Neural crest cell (in vitro differentiated cells): ENCODE measurements at regions not wholly inside any gene's neighbourhood (a gene's known extent, or its start where the extent isn't known, plus 50 kb on each side); places are given as distances from the start of the nearest gene placed in this dataset.
"Not testable (repeated sequence)": the region's sequence is repeated elsewhere in the genome, so short reads cannot be mapped to it uniquely, and the experiment has no call there.

Source experiments
- DNase-seq: peaks from one replicate; pipeline ENCODE4 v3.0.0; 2021; ENCODE audit warnings: low read depth, mixed read lengths, low spot score
- H3K27ac Mint-ChIP-seq: one replicate; pipeline ENCODE4 v1.8.0; 2021; ENCODE audit warnings: mild to moderate bottlenecking, mixed read lengths; ENCODE audit not compliant: unreplicated experiment
- H3K27me3 Mint-ChIP-seq: 2 replicates; pipeline ENCODE4 v1.8.0; 2021; ENCODE audit warnings: low read depth, mild to moderate bottlenecking, mixed read lengths
- H3K36me3 Mint-ChIP-seq: 2 replicates; pipeline ENCODE4 v1.8.0; 2021; ENCODE audit warnings: low read depth, mild to moderate bottlenecking, mixed read lengths
- H3K4me1 Mint-ChIP-seq: 2 replicates; pipeline ENCODE4 v1.8.0; 2021; ENCODE audit warnings: mixed read lengths
- H3K4me3 Mint-ChIP-seq: one replicate; pipeline ENCODE4 v1.8.0; 2021; ENCODE audit warnings: mild to moderate bottlenecking, mixed read lengths
- H3K9me3 Mint-ChIP-seq: 2 replicates; pipeline ENCODE4 v1.8.0; 2021; ENCODE audit warnings: mixed read lengths
- TF ChIP-seq, protein P1 (sequence below): fragments of 200-600 bp; sonication (generic); conservative IDR thresholded peaks from 2 replicates; pipeline ENCODE4 v1.5.0; 2021; ENCODE audit warnings: antibody characterized with exemption, mild to moderate bottlenecking

DNA sequence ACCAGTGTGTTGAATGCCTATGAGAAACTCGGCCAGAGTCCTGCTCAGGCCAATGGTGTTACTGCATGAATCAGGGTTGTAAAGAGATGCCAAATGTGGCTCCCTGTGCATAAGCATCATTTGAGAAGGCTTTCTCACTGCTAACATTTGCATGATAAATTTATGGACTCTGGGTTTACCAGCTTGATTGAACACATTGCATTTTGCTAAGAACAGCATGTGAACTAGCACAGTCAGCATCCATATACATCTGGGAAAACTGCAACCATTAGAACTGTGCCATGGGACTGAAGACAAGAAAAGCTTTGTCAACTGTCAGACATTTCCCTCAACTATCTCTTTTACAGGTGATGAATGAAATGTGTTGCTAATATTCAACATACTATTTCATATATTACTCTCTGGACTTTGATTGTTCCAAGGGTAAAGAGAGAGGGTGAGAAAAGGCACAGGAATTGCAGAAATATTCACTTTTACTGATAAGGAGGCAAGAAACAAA lies 1427.4 kb upstream of the ADGRL3 start:
- DNase-seq, result no peak
- Mint-ChIP-seq H3K36me3 (no peaks in the 10 kb centered on the region), H3K27ac (no peak overlapping the region), H3K4me1 (no peaks in the 10 kb centered on the region), H3K4me3 (no peak overlapping the region), H3K9me3 (no peaks in the 10 kb centered on the region), H3K27me3 (no peaks in the 10 kb centered on the region)
- TF ChIP-seq, protein P1, sequence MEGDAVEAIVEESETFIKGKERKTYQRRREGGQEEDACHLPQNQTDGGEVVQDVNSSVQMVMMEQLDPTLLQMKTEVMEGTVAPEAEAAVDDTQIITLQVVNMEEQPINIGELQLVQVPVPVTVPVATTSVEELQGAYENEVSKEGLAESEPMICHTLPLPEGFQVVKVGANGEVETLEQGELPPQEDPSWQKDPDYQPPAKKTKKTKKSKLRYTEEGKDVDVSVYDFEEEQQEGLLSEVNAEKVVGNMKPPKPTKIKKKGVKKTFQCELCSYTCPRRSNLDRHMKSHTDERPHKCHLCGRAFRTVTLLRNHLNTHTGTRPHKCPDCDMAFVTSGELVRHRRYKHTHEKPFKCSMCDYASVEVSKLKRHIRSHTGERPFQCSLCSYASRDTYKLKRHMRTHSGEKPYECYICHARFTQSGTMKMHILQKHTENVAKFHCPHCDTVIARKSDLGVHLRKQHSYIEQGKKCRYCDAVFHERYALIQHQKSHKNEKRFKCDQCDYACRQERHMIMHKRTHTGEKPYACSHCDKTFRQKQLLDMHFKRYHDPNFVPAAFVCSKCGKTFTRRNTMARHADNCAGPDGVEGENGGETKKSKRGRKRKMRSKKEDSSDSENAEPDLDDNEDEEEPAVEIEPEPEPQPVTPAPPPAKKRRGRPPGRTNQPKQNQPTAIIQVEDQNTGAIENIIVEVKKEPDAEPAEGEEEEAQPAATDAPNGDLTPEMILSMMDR, result no peak

GRCh38 chr4:59780271-59780670 lies 1419.9 kb upstream of the ADGRL3 start:
- H3K27me3 Mint-ChIP-seq, DNase-seq, H3K27ac Mint-ChIP-seq: not testable (repeated sequence)

GRCh38 chr4:59805176-59805575 lies 1395.0 kb upstream of the ADGRL3 start:
- TF ChIP-seq, protein P1, result no peak
- DNase-seq, result no peak
- peaks cover 4% of the 10 kb centered on the region for H3K36me3 Mint-ChIP-seq
- peaks cover 15% of the 10 kb centered on the region for H3K9me3 Mint-ChIP-seq
- no peak overlapping the region for H3K4me3 Mint-ChIP-seq
- H3K27me3 Mint-ChIP-seq, result no peaks in the 10 kb centered on the region
- H3K4me1 Mint-ChIP-seq, result no peaks in the 10 kb centered on the region
- H3K27ac Mint-ChIP-seq, result no peak overlapping the region

More at GRCh38 chr4:59780271-59780670, 1419.9 kb upstream of the ADGRL3 start:
- H3K9me3 Mint-ChIP-seq, H3K4me1 Mint-ChIP-seq, H3K4me3 Mint-ChIP-seq, H3K36me3 Mint-ChIP-seq: not testable (repeated sequence)

GRCh38 chr4:59814402-59815010 lies 1385.6 kb upstream of the ADGRL3 start:
- DNase-seq, result no peak
- Mint-ChIP-seq H3K27me3 (no peaks in the 10 kb centered on the region), H3K9me3 (no peaks in the 10 kb centered on the region), H3K4me1 (no peaks in the 10 kb centered on the region), H3K36me3 (no peaks in the 10 kb centered on the region), H3K4me3 (no peak overlapping the region), H3K27ac (no peak overlapping the region)
- TF ChIP-seq, protein P1, result no peak

GRCh38 chr4:59818656-59819055 lies 1381.5 kb upstream of the ADGRL3 start:
- no peaks in the 10 kb centered on the region for H3K27me3 Mint-ChIP-seq
- TF ChIP-seq, protein P1, result no peak
- no peak overlapping the region for H3K4me3 Mint-ChIP-seq
- no peaks in the 10 kb centered on the region for H3K9me3 Mint-ChIP-seq
- H3K4me1 Mint-ChIP-seq, result no peaks in the 10 kb centered on the region
- no peak overlapping the region for H3K27ac Mint-ChIP-seq
- no peaks in the 10 kb centered on the region for H3K36me3 Mint-ChIP-seq
- no peak for DNase-seq

GRCh38 chr4:59823311-59823710 lies 1376.8 kb upstream of the ADGRL3 start:
- no peak for DNase-seq
- no peak overlapping the region for H3K27ac Mint-ChIP-seq
- no peaks in the 10 kb centered on the region for H3K27me3 Mint-ChIP-seq
- no peaks in the 10 kb centered on the region for H3K4me1 Mint-ChIP-seq
- H3K9me3 Mint-ChIP-seq, result no peaks in the 10 kb centered on the region
- H3K4me3 Mint-ChIP-seq, result no peak overlapping the region
- TF ChIP-seq, protein P1, result no peak
- no peaks in the 10 kb centered on the region for H3K36me3 Mint-ChIP-seq
